Natural killer cell (primary cell): ENCODE measurements at regions not wholly inside any gene's neighbourhood (a gene's known extent, or its start where the extent isn't known, plus 50 kb on each side); places are given as distances from the start of the nearest gene placed in this dataset.

ENCODE experiments used
- ATAC-seq, 3 donors: fragments of 150-1000 bp in 2 of 3; fragments of 200-7000 bp in 1 of 3; cut with Tn5 transposase; 1 replicate in 1 of 3; 2 replicates in 2 of 3; pipeline ENCODE4 v1.10.0; 2021; ENCODE audit warnings: mild to moderate bottlenecking in 2 of 3, moderate library complexity in 2 of 3
- DNase-seq, 2 donors: peaks; one replicate each; pipeline versions ENCODE4 v3.0.0 to v3.0.0-alpha.2; 2013 to 2021; ENCODE audit warnings: mixed read lengths in 1 of 2
- H3K27ac ChIP-seq: one replicate; pipeline ENCODE4 v1.5.1; 2013; ENCODE audit warnings: mild to moderate bottlenecking, low read length
- H3K27me3 ChIP-seq: one replicate; pipeline ENCODE4 v1.6.1; 2013; ENCODE audit warnings: low read length; ENCODE audit not compliant: control insufficient read depth, insufficient read depth
- H3K36me3 ChIP-seq: one replicate; pipeline ENCODE4 v1.6.1; 2013; ENCODE audit warnings: low read length; ENCODE audit not compliant: control insufficient read depth, insufficient read depth
- H3K4me1 ChIP-seq: one replicate; pipeline ENCODE4 v1.6.1; 2013; ENCODE audit warnings: low read length; ENCODE audit not compliant: control insufficient read depth, insufficient read depth
- H3K4me3 ChIP-seq: one replicate; pipeline ENCODE4 v1.5.1; 2013; ENCODE audit warnings: low read length
- H3K9me3 ChIP-seq: one replicate; pipeline ENCODE4 v1.6.1; 2013; ENCODE audit warnings: low read length; ENCODE audit not compliant: control insufficient read depth, insufficient read depth
- H3K27ac Mint-ChIP-seq, 2 donors: one replicate each; pipeline ENCODE4 v1.8.0; 2022; ENCODE audit warnings: mild to moderate bottlenecking in 2 of 2, mixed read lengths in 2 of 2, moderate library complexity in 1 of 2
- H3K27me3 Mint-ChIP-seq, 2 donors: one replicate each; pipeline ENCODE4 v1.8.0; 2022; ENCODE audit warnings: low read depth in 2 of 2, mixed read lengths in 2 of 2
- H3K36me3 Mint-ChIP-seq: one replicate; pipeline ENCODE4 v1.8.0; 2022; ENCODE audit warnings: mixed read lengths
- H3K4me1 Mint-ChIP-seq, 2 donors: one replicate each; pipeline ENCODE4 v1.8.0; 2022; ENCODE audit warnings: mixed read lengths in 2 of 2
- H3K4me3 Mint-ChIP-seq: one replicate; pipeline ENCODE4 v1.8.0; 2022; ENCODE audit warnings: mild to moderate bottlenecking, moderate library complexity, mixed read lengths
- H3K9me3 Mint-ChIP-seq, 2 donors: one replicate each; pipeline ENCODE4 v1.8.0; 2022; ENCODE audit warnings: mixed read lengths in 2 of 2
- CTCF ChIP-seq: fragments of 200-600 bp; IDR thresholded peaks from one replicate; pipeline ENCODE4 v1.8.0; 2022; ENCODE audit warnings: antibody characterized with exemption
- WGBS: methylation state at CpG from one replicate; pipeline ENCODE4 v1.1.7; 2013; ENCODE audit warnings: missing lambda C conversion rate; ENCODE audit not compliant: insufficient coverage; 5-methylcytosine and 5-hydroxymethylcytosine counted together
- intact Hi-C: fragments of 100-400 bp; cut with micrococcal nuclease; formaldehyde crosslinking; loops from one replicate; pipeline ENCODE4 v1.14.2; 2022

- TF ChIP-seq CTCF, result no peak
- Histone ChIP-seq H3K36me3 (no peaks in the 10 kb centered on the region), H3K9me3 (peaks cover 2% of the 10 kb centered on the region), H3K27me3 (no peaks in the 10 kb centered on the region), H3K4me1 (no peaks in the 10 kb centered on the region), H3K27ac (no peak overlapping the region), H3K4me3 (no peak overlapping the region)
- ATAC-seq (no peak), DNase-seq (no peak)
- intact Hi-C loops, result no loop called here
- Mint-ChIP-seq H3K9me3 (no peaks in the 10 kb centered on the region), H3K4me1 (no peaks in the 10 kb centered on the region), H3K36me3 (no peaks in the 10 kb centered on the region), H3K4me3 (no peak overlapping the region), H3K27ac (no peak overlapping the region), H3K27me3 (no peaks in the 10 kb centered on the region)
- 68% methylated on average over 3 of the region's 3 CpGs for WGBS
Measured at GRCh38 chr6:140758169-140758877, 1374.4 kb upstream of the GJE1 start.

GRCh38 chr6:140752234-140752633 is 1377.8 kb upstream of the CITED2 start:
- no CpG with 5 or more reads among the region's 1 CpG for WGBS

GRCh38 chr6:140747114-140747513 is 1372.7 kb upstream of the CITED2 start:
- Mint-ChIP-seq H3K9me3 (peaks cover 4 to 6% of the 10 kb centered on the region in 2 donors), H3K4me3 (no peak overlapping the region), H3K4me1 (no peaks in the 10 kb centered on the region), H3K27me3 (no peaks in the 10 kb centered on the region), H3K27ac (no peak overlapping the region), H3K36me3 (no peaks in the 10 kb centered on the region)
- no peaks in the 10 kb centered on the region for H3K27me3 ChIP-seq
- WGBS, result 89% methylated on average over 2 of the region's 2 CpGs
- no peaks in the 10 kb centered on the region for H3K36me3 ChIP-seq
- no peak for ATAC-seq
- no peak for TF ChIP-seq CTCF
- H3K4me1 ChIP-seq, result no peaks in the 10 kb centered on the region
- no peak overlapping the region for H3K4me3 ChIP-seq
- DNase-seq, result no peak
- intact Hi-C loops, result loop anchor here (5.0 kb wide), 1 partner anchor 815 kb away; no protein-coding TSS in a partner anchor
- no peaks in the 10 kb centered on the region for H3K9me3 ChIP-seq
- H3K27ac ChIP-seq, result no peak overlapping the region

More at GRCh38 chr6:140752234-140752633, 1377.8 kb upstream of the CITED2 start:
- peaks cover 4 to 6% of the 10 kb centered on the region in 2 donors for H3K9me3 Mint-ChIP-seq
- no peak for TF ChIP-seq CTCF
- no peaks in the 10 kb centered on the region for H3K36me3 ChIP-seq
- H3K27ac Mint-ChIP-seq, result no peak overlapping the region
- ATAC-seq (no peak), DNase-seq (no peak)
- no peak overlapping the region for H3K27ac ChIP-seq
- no peaks in the 10 kb centered on the region for H3K4me1 ChIP-seq
- H3K4me3 ChIP-seq, result no peak overlapping the region
- no peaks in the 10 kb centered on the region for H3K9me3 ChIP-seq
- no peaks in the 10 kb centered on the region for H3K27me3 ChIP-seq
- no peaks in the 10 kb centered on the region for H3K36me3 Mint-ChIP-seq
- H3K27me3 Mint-ChIP-seq, result no peaks in the 10 kb centered on the region
- H3K4me3 Mint-ChIP-seq, result no peak overlapping the region
- H3K4me1 Mint-ChIP-seq, result no peaks in the 10 kb centered on the region
- intact Hi-C loops, result no loop called here
